OCI-LY1 (cell line): ENCODE measurements at regions not wholly inside any gene's neighbourhood (a gene's known extent, or its start where the extent isn't known, plus 50 kb on each side); places are given as distances from the start of the nearest gene placed in this dataset.

Experiments used
- H2AFZ ChIP-seq: fragments of 200-600 bp; sonication (generic), shearing (Covaris generic); 2 replicates; pipeline ENCODE4 v1.6.0; 2014; ENCODE audit warnings: antibody characterized with exemption, mild to moderate bottlenecking, low read length
- H3F3A ChIP-seq: fragments of 200-600 bp; sonication (generic), shearing (Covaris generic); 2 replicates; pipeline ENCODE4 v1.6.0; 2014; ENCODE audit warnings: mild to moderate bottlenecking, antibody characterized with exemption, low read length, moderate library complexity; ENCODE audit not compliant: insufficient read depth
- H3K27ac ChIP-seq: fragments of 200-600 bp; sonication (generic); 2 replicates; pipeline ENCODE4 v1.5.1; 2014; ENCODE audit warnings: low read length, mixed run types, mild to moderate bottlenecking, low read depth; ENCODE audit not compliant: poor library complexity, severe bottlenecking
- H3K27me3 ChIP-seq: fragments of 200-600 bp; sonication (generic); 2 replicates; pipeline ENCODE4 v1.6.0; 2014; ENCODE audit warnings: antibody characterized with exemption, mild to moderate bottlenecking, low read length, moderate library complexity; ENCODE audit not compliant: insufficient read depth
- H3K36me3 ChIP-seq: fragments of 200-600 bp; sonication (generic); 2 replicates; pipeline ENCODE4 v1.6.1; 2014; ENCODE audit warnings: mild to moderate bottlenecking, antibody characterized with exemption, low read length, moderate library complexity, mixed read lengths; ENCODE audit not compliant: insufficient read depth
- H3K4me1 ChIP-seq: fragments of 200-600 bp; sonication (generic); 2 replicates; pipeline ENCODE4 v1.5.1; 2014; ENCODE audit warnings: mild to moderate bottlenecking, low read length, moderate library complexity; ENCODE audit not compliant: insufficient read depth, severe bottlenecking
- H3K4me2 ChIP-seq: fragments of 200-600 bp; sonication (generic), shearing (Covaris generic); 2 replicates; pipeline ENCODE4 v1.6.1; 2014; ENCODE audit warnings: low read length
- H3K4me3 ChIP-seq: fragments of 200-600 bp; sonication (generic); 2 replicates; pipeline ENCODE4 v1.5.1; 2014; ENCODE audit warnings: low read length, low read depth, mild to moderate bottlenecking, mixed read lengths; ENCODE audit not compliant: poor library complexity, severe bottlenecking
- H3K79me2 ChIP-seq: fragments of 200-600 bp; shearing (Covaris generic); 2 replicates; pipeline ENCODE4 v1.6.1; 2016; ENCODE audit warnings: mixed run types, low read length, mixed read lengths; ENCODE audit not compliant: insufficient read depth
- H3K9ac ChIP-seq: fragments of 200-600 bp; sonication (generic), shearing (Covaris generic); 2 replicates; pipeline ENCODE4 v1.6.1; 2014; ENCODE audit warnings: mild to moderate bottlenecking, low read length, mixed read lengths
- H3K9me2 ChIP-seq: fragments of 200-600 bp; sonication (generic), shearing (Covaris generic); 2 replicates; pipeline ENCODE4 v1.6.1; 2014; ENCODE audit warnings: low read depth, mild to moderate bottlenecking, low read length, mixed read lengths
- H3K9me3 ChIP-seq: fragments of 200-600 bp; shearing (Covaris generic); 2 replicates; pipeline ENCODE4 v1.6.1; 2014; ENCODE audit warnings: low read length, mixed read lengths
- H4K20me1 ChIP-seq: fragments of 200-600 bp; sonication (generic), shearing (Covaris generic); 2 replicates; pipeline ENCODE4 v1.6.0; 2016; ENCODE audit warnings: mild to moderate bottlenecking, low read length; ENCODE audit not compliant: insufficient read depth
- CTCF ChIP-seq: fragments of 200-600 bp; sonication (generic), shearing (Covaris generic); IDR thresholded peaks from 2 replicates; pipeline ENCODE4 v1.5.1; 2017; ENCODE audit warnings: mild to moderate bottlenecking, antibody characterized with exemption, low read length, moderate library complexity, mixed read lengths
- EZH2 ChIP-seq: fragments of 200-600 bp; sonication (generic), shearing (Covaris generic); IDR thresholded peaks from 2 replicates; pipeline ENCODE4 v1.8.0; 2017; ENCODE audit warnings: borderline replicate concordance, mixed run types, mild to moderate bottlenecking, antibody characterized with exemption, low read length, moderate library complexity, mixed read lengths

GRCh38 chrX:141969706-141970105 lies 66.0 kb downstream of the MAGEC1 start:
- no peaks in the 10 kb centered on the region for H3K27me3 ChIP-seq
- no peaks in the 10 kb centered on the region for H3F3A ChIP-seq
- no peak overlapping the region for H3K9ac ChIP-seq
- H3K4me2 ChIP-seq = no peak overlapping the region
- no peak overlapping the region for H2AFZ ChIP-seq
- H3K4me1 ChIP-seq = no peaks in the 10 kb centered on the region
- no peaks in the 10 kb centered on the region for H4K20me1 ChIP-seq
- no peaks in the 10 kb centered on the region for H3K9me2 ChIP-seq
- H3K4me3 ChIP-seq = no peak overlapping the region
- H3K9me3 ChIP-seq = no peaks in the 10 kb centered on the region
- H3K36me3 ChIP-seq = no peaks in the 10 kb centered on the region
- no peaks in the 10 kb centered on the region for H3K79me2 ChIP-seq
- H3K27ac ChIP-seq = no peak overlapping the region
- TF ChIP-seq CTCF = no peak
- no peak for TF ChIP-seq EZH2

DNA sequence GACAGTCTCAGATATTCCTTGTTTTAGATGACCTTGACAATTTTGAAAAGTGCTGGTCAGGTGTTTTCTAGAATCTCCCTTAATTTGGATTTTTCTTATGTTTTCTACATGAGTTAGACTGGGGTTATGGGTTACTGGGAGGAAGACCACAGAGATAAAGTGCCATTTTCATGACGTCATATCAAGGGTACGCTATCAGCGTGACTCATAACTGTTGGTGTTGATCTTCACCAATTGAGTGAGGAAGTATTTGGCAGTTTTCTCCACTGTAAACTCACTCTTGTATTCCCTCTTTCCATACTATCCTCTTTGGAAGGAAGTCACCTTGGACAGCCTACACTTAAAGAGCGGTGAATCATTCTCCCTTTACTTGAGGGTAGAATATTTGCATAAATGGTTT lies 56.9 kb downstream of the MAGEC1 start:
- Histone ChIP-seq H3K4me3 (no peak overlapping the region), H3K4me2 (no peak overlapping the region), H3K36me3 (no peaks in the 10 kb centered on the region), H3K79me2 (no peaks in the 10 kb centered on the region), H3K27ac (no peak overlapping the region), H3K9me2 (no peaks in the 10 kb centered on the region), H3K27me3 (no peaks in the 10 kb centered on the region), H4K20me1 (no peaks in the 10 kb centered on the region), H3K9me3 (no peaks in the 10 kb centered on the region), H3K4me1 (no peaks in the 10 kb centered on the region), H3F3A (no peaks in the 10 kb centered on the region), H2AFZ (no peak overlapping the region), H3K9ac (no peak overlapping the region)
- no peak for TF ChIP-seq CTCF
- TF ChIP-seq EZH2 = no peak
